K562 (cell line): ENCODE measurements at regions not wholly inside any gene's neighbourhood (a gene's known extent, or its start where the extent isn't known, plus 50 kb on each side); places are given as distances from the start of the nearest gene placed in this dataset.

ENCODE experiments used
- BCLAF1 ChIP-seq, 2 experiments: fragments of 450-650 bp in 1 of 2; IDR thresholded peaks; 2 replicates each; pipeline ENCODE4 v1.6.1; 2011 to 2017; ENCODE audit warnings: low read depth in 2 of 2, antibody characterized with exemption in 1 of 2, borderline replicate concordance in 1 of 2, low read length in 1 of 2, mild to moderate bottlenecking in 1 of 2, mixed read lengths in 1 of 2; ENCODE audit not compliant: control insufficient read depth in 1 of 2
- FOXM1 ChIP-seq, 2 experiments: fragments of 450-650 bp in 1 of 2; sonication (generic) in 1 of 2; formaldehyde crosslinking in 1 of 2; IDR thresholded peaks; 2 replicates each; pipeline versions ENCODE4 v1.6.1 to v1.9.0; 2017 to 2022; ENCODE audit warnings: low read depth in 2 of 2, mild to moderate bottlenecking in 2 of 2, missing genetic modification reagents in 1 of 2, moderate library complexity in 1 of 2
- IRF9 ChIP-seq: fragments of 450-650 bp; IDR thresholded peaks from 2 replicates; pipeline ENCODE4 v1.6.1; 2016; ENCODE audit warnings: missing biosample characterization, missing genetic modification characterization
- KLF1 ChIP-seq: fragments of 450-650 bp; IDR thresholded peaks from 2 replicates; pipeline ENCODE4 v1.6.1; 2016; ENCODE audit warnings: missing genetic modification characterization, missing compliant biosample characterization
- MIER1 ChIP-seq: fragments of 450-650 bp; IDR thresholded peaks from 2 replicates; pipeline ENCODE4 v1.6.1; 2016; ENCODE audit warnings: antibody characterized with exemption, mild to moderate bottlenecking, low read depth
- PATZ1 ChIP-seq: fragments of 250-450 bp; sonication (Bioruptor Pico); IDR thresholded peaks from 2 replicates; pipeline ENCODE4 v1.5.0; 2020; ENCODE audit warnings: mild to moderate bottlenecking, borderline replicate concordance
- SRSF3 ChIP-seq: fragments of 200-400 bp; formaldehyde crosslinking; IDR thresholded peaks from 2 replicates; pipeline ENCODE4 v1.6.1; 2016; ENCODE audit warnings: mild to moderate bottlenecking, low read length, moderate library complexity; ENCODE audit not compliant: insufficient read depth
- TAF15 ChIP-seq: fragments of 200-400 bp; formaldehyde crosslinking; IDR thresholded peaks from 2 replicates; pipeline ENCODE4 v1.6.1; 2017; ENCODE audit warnings: mild to moderate bottlenecking, low read depth, low read length, moderate library complexity

DNA sequence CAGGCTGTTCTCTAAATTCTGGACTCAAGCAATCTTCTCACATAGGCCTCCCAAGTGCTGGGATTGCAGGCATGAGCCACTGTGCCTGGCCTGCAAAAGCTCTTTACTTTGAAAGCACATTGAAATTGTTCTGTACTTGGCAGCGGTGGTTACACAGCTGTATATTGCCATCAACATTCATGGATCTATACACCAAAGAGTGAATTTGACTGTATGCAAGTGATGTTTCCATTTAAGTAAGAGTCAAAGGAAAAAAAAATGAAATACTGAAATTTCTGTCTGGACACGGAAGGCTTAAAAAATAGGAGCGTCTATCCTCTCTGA lies 450.6 kb upstream of the PSMD7 start (continued):
- TF ChIP-seq IRF9 (no peak), BCLAF1 (IDR thresholded peaks at IDR 0.05; ENCODE audit: borderline replicate concordance in 1 of 2, control insufficient read depth in 1 of 2, low read depth in 2 of 2, low read length in 1 of 2) (no peak), SRSF3 (no peak), TAF15 (no peak), KLF1 (tag) (no peak), MIER1 (no peak), FOXM1 (IDR thresholded peaks at IDR 0.05; ENCODE audit: low read depth) (no peak), FOXM1 (CRISPR knock-in tag; IDR thresholded peaks at IDR 0.05; ENCODE audit: low read depth) (no peak), PATZ1 (CRISPR knock-in tag) (no peak)
